Neural cell (in vitro differentiated cells): ENCODE measurements at regions not wholly inside any gene's neighbourhood (a gene's known extent, or its start where the extent isn't known, plus 50 kb on each side); places are given as distances from the start of the nearest gene placed in this dataset.

Experiments used
- H2AFZ ChIP-seq: fragments of 200-600, 300-800 bp; sonication (generic), shearing (Covaris generic); 2 replicates; pipeline ENCODE4 v1.6.0; 2014; ENCODE audit warnings: low read depth, mild to moderate bottlenecking, antibody characterized with exemption, low read length, moderate library complexity
- H3F3A ChIP-seq: fragments of 200-600 bp; shearing (Covaris generic); 2 replicates; pipeline ENCODE4 v1.6.1; 2016; ENCODE audit warnings: mild to moderate bottlenecking, moderate library complexity, mixed read lengths, antibody characterized with exemption, low read length; ENCODE audit not compliant: insufficient read depth, poor library complexity, severe bottlenecking
- H3K27ac ChIP-seq: fragments of 200-600, 300-800 bp; sonication (generic), shearing (Covaris generic); 2 replicates; pipeline ENCODE4 v1.5.1; 2014; ENCODE audit warnings: mild to moderate bottlenecking, low read length, moderate library complexity
- H3K27me3 ChIP-seq: fragments of 300-800, 200-600 bp; sonication (generic), shearing (Covaris generic); 2 replicates; pipeline ENCODE4 v1.6.0; 2014; ENCODE audit warnings: mild to moderate bottlenecking, low read depth, low read length, moderate library complexity; ENCODE audit not compliant: insufficient read depth
- H3K36me3 ChIP-seq: fragments of 300-800, 200-600 bp; sonication (generic), shearing (Covaris generic); 2 replicates; pipeline ENCODE4 v1.5.1; 2014; ENCODE audit warnings: mild to moderate bottlenecking, antibody characterized with exemption, low read length, moderate library complexity; ENCODE audit not compliant: insufficient read depth
- H3K4me2 ChIP-seq: fragments of 300-800, 200-600 bp; sonication (generic), shearing (Covaris generic); 2 replicates; pipeline ENCODE4 v1.6.0; 2014; ENCODE audit warnings: mild to moderate bottlenecking, low read length
- H3K4me3 ChIP-seq: fragments of 300-800, 200-600 bp; sonication (generic), shearing (Covaris generic); 2 replicates; pipeline ENCODE4 v1.5.1; 2014; ENCODE audit warnings: mild to moderate bottlenecking, low read length, moderate library complexity
- H3K79me2 ChIP-seq: fragments of 200-600 bp; shearing (Covaris generic); replicated peaks from 2 replicates; pipeline ENCODE4 v1.6.0; 2014; ENCODE audit warnings: mild to moderate bottlenecking, low read length, moderate library complexity; ENCODE audit not compliant: insufficient read depth
- H3K9ac ChIP-seq: fragments of 300-800, 200-600 bp; sonication (generic), shearing (Covaris generic); 2 replicates; pipeline ENCODE4 v1.6.1; 2016; ENCODE audit warnings: mild to moderate bottlenecking, low read length, mixed read lengths
- H3K9me2 ChIP-seq: fragments of 200-600 bp; shearing (Covaris generic); 2 replicates; pipeline ENCODE4 v1.6.1; 2016; ENCODE audit warnings: mild to moderate bottlenecking, low read length, mixed read lengths; ENCODE audit not compliant: insufficient read depth
- H3K9me3 ChIP-seq: fragments of 200-600, 300-800 bp; sonication (generic), shearing (Covaris generic); 2 replicates; pipeline ENCODE4 v1.6.1; 2016; ENCODE audit warnings: mild to moderate bottlenecking, mixed run types, low read length, moderate library complexity, mixed read lengths
- H4K20me1 ChIP-seq: fragments of 200-600 bp; shearing (Covaris generic); 2 replicates; pipeline ENCODE4 v1.6.1; 2016; ENCODE audit warnings: mild to moderate bottlenecking, mixed run types; ENCODE audit not compliant: insufficient read depth
- EP300 ChIP-seq: fragments of 450-650 bp; conservative IDR thresholded peaks from 2 replicates; pipeline ENCODE4 v1.6.1; 2014; ENCODE audit warnings: antibody characterized with exemption, mild to moderate bottlenecking, moderate library complexity; ENCODE audit not compliant: poor library complexity, severe bottlenecking
- EZH2 ChIP-seq: fragments of 200-600, 300-800 bp; shearing (Covaris generic), sonication (generic); IDR thresholded peaks from 2 replicates; pipeline ENCODE4 v1.6.1; 2014; ENCODE audit warnings: antibody characterized with exemption, low read length, borderline replicate concordance, mild to moderate bottlenecking; ENCODE audit not compliant: insufficient read depth, poor library complexity, severe bottlenecking
- MXI1 ChIP-seq: fragments of 450-650 bp; conservative IDR thresholded peaks from 2 replicates; pipeline ENCODE4 v1.6.1; 2014; ENCODE audit warnings: antibody characterized with exemption, mild to moderate bottlenecking; ENCODE audit not compliant: poor library complexity, severe bottlenecking
- POLR2AphosphoS5 ChIP-seq: IDR thresholded peaks from 2 replicates; pipeline ENCODE4 v1.6.1; 2012
- RAD21 ChIP-seq: fragments of 450-650 bp; conservative IDR thresholded peaks from 2 replicates; pipeline ENCODE4 v1.6.1; 2014; ENCODE audit warnings: antibody characterized with exemption, mild to moderate bottlenecking, moderate library complexity
- SMC3 ChIP-seq: fragments of 450-650 bp; conservative IDR thresholded peaks from 2 replicates; pipeline ENCODE4 v1.6.1; 2014; ENCODE audit warnings: antibody characterized with exemption, mild to moderate bottlenecking, moderate library complexity; ENCODE audit not compliant: poor library complexity
- TAF1 ChIP-seq: IDR thresholded peaks from 2 replicates; pipeline ENCODE4 v1.6.1; 2012; ENCODE audit warnings: low read depth
- TF ChIP-seq, protein P1 (sequence below): IDR thresholded peaks from 2 replicates; pipeline ENCODE4 v1.6.1; 2012; ENCODE audit warnings: borderline replicate concordance
- TF ChIP-seq, protein P2 (sequence below): fragments of 450-650 bp; IDR thresholded peaks from 2 replicates; pipeline ENCODE4 v1.5.1; 2014; ENCODE audit warnings: antibody characterized with exemption, mild to moderate bottlenecking, moderate library complexity; ENCODE audit not compliant: poor library complexity, severe bottlenecking

DNA sequence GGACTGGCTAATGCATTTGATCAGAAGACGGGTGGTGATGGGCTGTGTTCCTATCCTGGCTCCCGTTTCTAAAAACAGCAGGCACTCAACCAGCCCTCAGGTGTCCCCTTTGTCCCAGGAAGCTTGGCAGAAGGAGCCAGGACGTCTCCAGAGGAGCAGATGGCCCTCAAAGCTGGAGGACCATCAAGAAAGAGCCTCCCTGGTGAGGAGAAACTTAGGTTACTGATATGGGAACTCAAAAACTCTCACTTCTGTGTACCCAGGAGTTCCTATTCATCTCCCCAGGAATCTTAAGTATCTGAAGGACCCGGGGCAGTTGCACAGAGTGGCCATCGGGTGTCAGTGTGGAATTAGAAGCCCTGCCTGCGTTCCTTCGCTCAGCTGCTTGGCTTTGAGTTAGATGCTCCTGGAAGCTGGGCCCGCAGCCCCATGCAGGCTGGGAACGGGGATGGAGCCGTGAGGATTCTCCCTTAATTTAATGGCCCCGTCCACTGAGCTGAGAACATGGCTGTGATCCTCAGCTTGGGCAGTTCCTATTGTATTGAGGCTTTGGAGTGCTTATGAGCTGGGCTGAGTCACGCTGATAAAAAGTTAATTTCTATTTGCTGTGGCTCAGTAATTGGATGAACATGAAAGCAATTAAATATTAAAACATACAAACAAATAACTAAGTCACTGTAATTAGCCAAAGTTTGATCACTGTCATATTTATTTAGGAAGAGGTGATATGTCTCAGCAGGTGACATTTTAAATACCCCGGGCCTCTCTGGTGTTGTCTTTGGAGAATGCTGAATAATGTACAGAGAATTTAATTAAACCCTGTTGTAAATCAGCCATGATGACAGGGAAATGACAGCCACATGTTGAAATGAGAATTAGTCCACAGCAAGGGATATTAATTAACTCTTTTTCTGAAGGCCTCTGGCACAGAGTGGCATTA is 402.1 kb downstream of the SEC14L1 start:
- TF ChIP-seq RAD21: peak; percentile 100
- TF ChIP-seq, protein P1, sequence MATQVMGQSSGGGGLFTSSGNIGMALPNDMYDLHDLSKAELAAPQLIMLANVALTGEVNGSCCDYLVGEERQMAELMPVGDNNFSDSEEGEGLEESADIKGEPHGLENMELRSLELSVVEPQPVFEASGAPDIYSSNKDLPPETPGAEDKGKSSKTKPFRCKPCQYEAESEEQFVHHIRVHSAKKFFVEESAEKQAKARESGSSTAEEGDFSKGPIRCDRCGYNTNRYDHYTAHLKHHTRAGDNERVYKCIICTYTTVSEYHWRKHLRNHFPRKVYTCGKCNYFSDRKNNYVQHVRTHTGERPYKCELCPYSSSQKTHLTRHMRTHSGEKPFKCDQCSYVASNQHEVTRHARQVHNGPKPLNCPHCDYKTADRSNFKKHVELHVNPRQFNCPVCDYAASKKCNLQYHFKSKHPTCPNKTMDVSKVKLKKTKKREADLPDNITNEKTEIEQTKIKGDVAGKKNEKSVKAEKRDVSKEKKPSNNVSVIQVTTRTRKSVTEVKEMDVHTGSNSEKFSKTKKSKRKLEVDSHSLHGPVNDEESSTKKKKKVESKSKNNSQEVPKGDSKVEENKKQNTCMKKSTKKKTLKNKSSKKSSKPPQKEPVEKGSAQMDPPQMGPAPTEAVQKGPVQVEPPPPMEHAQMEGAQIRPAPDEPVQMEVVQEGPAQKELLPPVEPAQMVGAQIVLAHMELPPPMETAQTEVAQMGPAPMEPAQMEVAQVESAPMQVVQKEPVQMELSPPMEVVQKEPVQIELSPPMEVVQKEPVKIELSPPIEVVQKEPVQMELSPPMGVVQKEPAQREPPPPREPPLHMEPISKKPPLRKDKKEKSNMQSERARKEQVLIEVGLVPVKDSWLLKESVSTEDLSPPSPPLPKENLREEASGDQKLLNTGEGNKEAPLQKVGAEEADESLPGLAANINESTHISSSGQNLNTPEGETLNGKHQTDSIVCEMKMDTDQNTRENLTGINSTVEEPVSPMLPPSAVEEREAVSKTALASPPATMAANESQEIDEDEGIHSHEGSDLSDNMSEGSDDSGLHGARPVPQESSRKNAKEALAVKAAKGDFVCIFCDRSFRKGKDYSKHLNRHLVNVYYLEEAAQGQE: no peak
- TF ChIP-seq POLR2AphosphoS5: no peak
- TF ChIP-seq SMC3: peak; percentile 100
- peak; percentile 39 for TF ChIP-seq EP300
- TF ChIP-seq EZH2: no peak
- TF ChIP-seq, protein P2, sequence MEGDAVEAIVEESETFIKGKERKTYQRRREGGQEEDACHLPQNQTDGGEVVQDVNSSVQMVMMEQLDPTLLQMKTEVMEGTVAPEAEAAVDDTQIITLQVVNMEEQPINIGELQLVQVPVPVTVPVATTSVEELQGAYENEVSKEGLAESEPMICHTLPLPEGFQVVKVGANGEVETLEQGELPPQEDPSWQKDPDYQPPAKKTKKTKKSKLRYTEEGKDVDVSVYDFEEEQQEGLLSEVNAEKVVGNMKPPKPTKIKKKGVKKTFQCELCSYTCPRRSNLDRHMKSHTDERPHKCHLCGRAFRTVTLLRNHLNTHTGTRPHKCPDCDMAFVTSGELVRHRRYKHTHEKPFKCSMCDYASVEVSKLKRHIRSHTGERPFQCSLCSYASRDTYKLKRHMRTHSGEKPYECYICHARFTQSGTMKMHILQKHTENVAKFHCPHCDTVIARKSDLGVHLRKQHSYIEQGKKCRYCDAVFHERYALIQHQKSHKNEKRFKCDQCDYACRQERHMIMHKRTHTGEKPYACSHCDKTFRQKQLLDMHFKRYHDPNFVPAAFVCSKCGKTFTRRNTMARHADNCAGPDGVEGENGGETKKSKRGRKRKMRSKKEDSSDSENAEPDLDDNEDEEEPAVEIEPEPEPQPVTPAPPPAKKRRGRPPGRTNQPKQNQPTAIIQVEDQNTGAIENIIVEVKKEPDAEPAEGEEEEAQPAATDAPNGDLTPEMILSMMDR: peak; percentile 97
- no peaks in the 10 kb centered on the region for H3K9me3 ChIP-seq
- no peaks in the 10 kb centered on the region for H3F3A ChIP-seq
- no peaks in the 10 kb centered on the region for H3K27me3 ChIP-seq
- no peaks in the 10 kb centered on the region for H3K36me3 ChIP-seq
- no peaks in the 10 kb centered on the region for H3K9me2 ChIP-seq
- H3K4me3 ChIP-seq: no peak overlapping the region
- H2AFZ ChIP-seq: no peak overlapping the region
- H3K4me2 ChIP-seq: no peak overlapping the region
- no peaks in the 10 kb centered on the region for H3K79me2 ChIP-seq
- no peak overlapping the region for H3K9ac ChIP-seq
- H3K27ac ChIP-seq: no peak overlapping the region
- no peaks in the 10 kb centered on the region for H4K20me1 ChIP-seq

DNA sequence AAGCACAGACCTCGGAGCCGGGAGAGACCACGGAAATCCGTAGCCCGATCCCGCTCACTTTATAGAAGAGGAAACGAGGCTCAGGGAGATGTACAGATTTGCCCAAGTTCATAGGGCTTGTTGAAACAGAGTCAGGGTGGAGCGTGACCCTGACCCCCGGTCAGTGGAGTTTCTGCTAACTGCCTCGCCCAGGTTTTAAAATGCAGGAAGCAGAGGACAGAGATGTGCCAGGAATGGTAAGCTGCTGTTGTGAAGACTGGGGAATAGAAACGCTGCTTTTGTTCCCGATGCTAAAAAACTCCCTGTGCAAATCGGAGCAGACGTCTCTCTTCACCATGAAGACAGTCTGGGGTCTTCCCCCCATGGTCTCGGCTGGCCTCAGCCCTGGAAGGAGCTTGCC is 403.0 kb downstream of the SEC14L1 start:
- Histone ChIP-seq H3K9me2 (no peaks in the 10 kb centered on the region), H3K79me2 (no peaks in the 10 kb centered on the region), H3K27ac (no peak overlapping the region), H3K27me3 (no peaks in the 10 kb centered on the region), H2AFZ (no peak overlapping the region), H3K36me3 (no peaks in the 10 kb centered on the region), H3K4me3 (no peak overlapping the region), H3F3A (no peaks in the 10 kb centered on the region), H3K4me2 (no peak overlapping the region), H4K20me1 (no peaks in the 10 kb centered on the region), H3K9ac (peak overlapping the region; percentile 6), H3K9me3 (no peaks in the 10 kb centered on the region)
- TF ChIP-seq TAF1: no peak
- no peak for TF ChIP-seq MXI1
- no peak for TF ChIP-seq EZH2
- TF ChIP-seq, protein P2: no peak
- no peak for TF ChIP-seq SMC3
- no peak for TF ChIP-seq EP300
- no peak for TF ChIP-seq RAD21
- no peak for TF ChIP-seq POLR2AphosphoS5
- TF ChIP-seq, protein P1: no peak
